ENCODE measurements at regions not wholly inside any gene's neighbourhood (a gene's known extent, or its start where the extent isn't known, plus 50 kb on each side); places are given as distances from the start of the nearest gene placed in this dataset.
"Not testable (repeated sequence)": the region's sequence is repeated elsewhere in the genome, so short reads cannot be mapped to it uniquely, and the experiment has no call there.

GRCh38 chr6:134599079-134599478 is 281.2 kb upstream of the SGK1 start:
- no peak for DNase-seq

GRCh38 chr6:134596191-134596590 is 278.3 kb upstream of the SGK1 start:
- DNase-seq, result no peak

- no peak for DNase-seq
These were observed 277.0 kb upstream of the SGK1 start for GRCh38 chr6:134594881-134595280.

GRCh38 chr6:134593887-134594286 is 276.0 kb upstream of the SGK1 start:
- DNase-seq, result no peak

GRCh38 chr6:134593442-134593841 is 275.5 kb upstream of the SGK1 start:
- no peak for DNase-seq

- no peak for DNase-seq
These were observed 275.1 kb upstream of the SGK1 start for GRCh38 chr6:134593024-134593423.

GRCh38 chr6:134590449-134590848 is 272.5 kb upstream of the SGK1 start:
- DNase-seq, result no peak

- no peak for DNase-seq
These were observed 272.1 kb upstream of the SGK1 start for GRCh38 chr6:134590004-134590403.

- no peak for DNase-seq
These were observed 271.6 kb upstream of the SGK1 start for GRCh38 chr6:134589512-134589911.

- no peak for DNase-seq
These were observed 270.4 kb upstream of the SGK1 start for GRCh38 chr6:134588267-134588666.

- no peak for DNase-seq
These were observed 267.6 kb upstream of the SGK1 start for GRCh38 chr6:134585517-134585873.

GRCh38 chr6:134584847-134585516 is 267.1 kb upstream of the SGK1 start:
- DNase-seq, result no peak

- no peak for DNase-seq
These were observed 260.1 kb upstream of the SGK1 start for GRCh38 chr6:134577998-134578397.

GRCh38 chr6:134575221-134575620 is 257.3 kb upstream of the SGK1 start:
- DNase-seq, result no peak

GRCh38 chr6:134574491-134574890 is 256.6 kb upstream of the SGK1 start:
- DNase-seq, result no peak

- DNase-seq, result not testable (repeated sequence)
These were observed 252.1 kb upstream of the SGK1 start for GRCh38 chr6:134569996-134570395.

GRCh38 chr6:134564705-134565104 is 246.8 kb upstream of the SGK1 start:
- DNase-seq, result no peak

GRCh38 chr6:134560019-134560418 is 242.1 kb upstream of the SGK1 start:
- DNase-seq, result no peak

GRCh38 chr6:134557509-134557908 is 239.6 kb upstream of the SGK1 start:
- DNase-seq, result no peak

- no peak for DNase-seq
These were observed 237.8 kb upstream of the SGK1 start for GRCh38 chr6:134555672-134556071.

GRCh38 chr6:134553936-134554335 is 236.0 kb upstream of the SGK1 start:
- DNase-seq, result no peak

GRCh38 chr6:134551245-134551960 is 233.5 kb upstream of the SGK1 start:
- no peak for DNase-seq

GRCh38 chr6:134550604-134551003 is 232.7 kb upstream of the SGK1 start:
- no peak for DNase-seq

GRCh38 chr6:134549854-134550253 is 231.9 kb upstream of the SGK1 start:
- no peak for DNase-seq

All from CD4-positive, alpha-beta T cell treated with Interleukin-17A for 4 hours (primary cell).